ENCODE measurements at regions not wholly inside any gene's neighbourhood (a gene's known extent, or its start where the extent isn't known, plus 50 kb on each side); places are given as distances from the start of the nearest gene placed in this dataset.

- intact Hi-C loops (cut with DNase I), result no loop called here
- TF ChIP-seq CTCF (IDR thresholded peaks at IDR 0.05) (no peak), POLR2AphosphoS5 (IDR thresholded peaks at IDR 0.05; ENCODE audit: insufficient read depth in 1 of 2, low read depth in 1 of 2) (no peak), POLR2A (IDR thresholded peaks at IDR 0.05) (no peak)
- DNase-seq (ENCODE audit: extremely low spot score in 2 of 2), result no peak
- Histone ChIP-seq H3K4me1 (no peaks in the 10 kb centered on the region), H3K27me3 (no peaks in the 10 kb centered on the region), H3K36me3 (no peaks in the 10 kb centered on the region), H3K4me3 (no peak overlapping the region), H3K9me3 (no peaks in the 10 kb centered on the region), H3K27ac (no peak overlapping the region)
These were observed 58.7 kb downstream of the OTOR start for GRCh38 chr20:16806886-16807285.

- Histone ChIP-seq H3K36me3 (no peaks in the 10 kb centered on the region), H3K4me3 (no peak overlapping the region), H3K27me3 (no peaks in the 10 kb centered on the region), H3K27ac (no peak overlapping the region), H3K9me3 (no peaks in the 10 kb centered on the region), H3K4me1 (no peaks in the 10 kb centered on the region)
- DNase-seq (ENCODE audit: extremely low spot score in 2 of 2), result no peak
- intact Hi-C loops (cut with DNase I), result no loop called here
- TF ChIP-seq CTCF (IDR thresholded peaks at IDR 0.05) (no peak), POLR2AphosphoS5 (IDR thresholded peaks at IDR 0.05; ENCODE audit: insufficient read depth in 1 of 2, low read depth in 1 of 2) (no peak), POLR2A (IDR thresholded peaks at IDR 0.05) (no peak)
These were observed 60.6 kb downstream of the OTOR start for GRCh38 chr20:16808796-16809195.

GRCh38 chr20:16810216-16810615 is 62.1 kb downstream of the OTOR start:
- no peak for TF ChIP-seq POLR2AphosphoS5 (IDR thresholded peaks at IDR 0.05; ENCODE audit: insufficient read depth in 1 of 2, low read depth in 1 of 2)
- no peak for TF ChIP-seq POLR2A (IDR thresholded peaks at IDR 0.05)
- no peak for TF ChIP-seq CTCF (IDR thresholded peaks at IDR 0.05)
- Histone ChIP-seq H3K36me3 (no peaks in the 10 kb centered on the region), H3K4me3 (no peak overlapping the region), H3K9me3 (no peaks in the 10 kb centered on the region), H3K4me1 (no peaks in the 10 kb centered on the region), H3K27ac (no peak overlapping the region), H3K27me3 (no peaks in the 10 kb centered on the region)
- intact Hi-C loops (cut with DNase I), result no loop called here
- no peak for DNase-seq (ENCODE audit: extremely low spot score in 2 of 2)

- no peaks in the 10 kb centered on the region for H3K27me3 ChIP-seq
These were observed 68.0 kb downstream of the OTOR start for GRCh38 chr20:16816192-16816591.

GRCh38 chr20:16819483-16819882 is 71.3 kb downstream of the OTOR start:
- no peak for DNase-seq (ENCODE audit: extremely low spot score in 2 of 2)
- no peaks in the 10 kb centered on the region for H3K36me3 ChIP-seq
- no peak overlapping the region for H3K27ac ChIP-seq
- H3K4me3 ChIP-seq, result no peak overlapping the region
- intact Hi-C loops (cut with DNase I), result no loop called here
- H3K27me3 ChIP-seq, result no peaks in the 10 kb centered on the region
- no peak for TF ChIP-seq POLR2AphosphoS5 (IDR thresholded peaks at IDR 0.05; ENCODE audit: insufficient read depth in 1 of 2, low read depth in 1 of 2)
- H3K9me3 ChIP-seq, result no peaks in the 10 kb centered on the region
- H3K4me1 ChIP-seq, result no peaks in the 10 kb centered on the region

More at GRCh38 chr20:16816192-16816591, 68.0 kb downstream of the OTOR start:
- no peak for TF ChIP-seq POLR2AphosphoS5 (IDR thresholded peaks at IDR 0.05; ENCODE audit: insufficient read depth in 1 of 2, low read depth in 1 of 2)
- TF ChIP-seq POLR2A (IDR thresholded peaks at IDR 0.05), result no peak
- no peak for TF ChIP-seq CTCF (IDR thresholded peaks at IDR 0.05)
- no peaks in the 10 kb centered on the region for H3K4me1 ChIP-seq
- H3K4me3 ChIP-seq, result no peak overlapping the region
- no peak overlapping the region for H3K27ac ChIP-seq
- no peaks in the 10 kb centered on the region for H3K9me3 ChIP-seq
- DNase-seq (ENCODE audit: extremely low spot score in 2 of 2), result no peak
- H3K36me3 ChIP-seq, result no peaks in the 10 kb centered on the region
- intact Hi-C loops (cut with DNase I), result no loop called here

Data from vagina (tissue), 2 donors.